NCI-H82 (cell line): ENCODE measurements at regions not wholly inside any gene's neighbourhood (a gene's known extent, or its start where the extent isn't known, plus 50 kb on each side); places are given as distances from the start of the nearest gene placed in this dataset.

Experiments used
- DNase-seq: peaks from one replicate; lab custom pipeline; 2025; lab: John Stamatoyannopoulos, UW

DNA sequence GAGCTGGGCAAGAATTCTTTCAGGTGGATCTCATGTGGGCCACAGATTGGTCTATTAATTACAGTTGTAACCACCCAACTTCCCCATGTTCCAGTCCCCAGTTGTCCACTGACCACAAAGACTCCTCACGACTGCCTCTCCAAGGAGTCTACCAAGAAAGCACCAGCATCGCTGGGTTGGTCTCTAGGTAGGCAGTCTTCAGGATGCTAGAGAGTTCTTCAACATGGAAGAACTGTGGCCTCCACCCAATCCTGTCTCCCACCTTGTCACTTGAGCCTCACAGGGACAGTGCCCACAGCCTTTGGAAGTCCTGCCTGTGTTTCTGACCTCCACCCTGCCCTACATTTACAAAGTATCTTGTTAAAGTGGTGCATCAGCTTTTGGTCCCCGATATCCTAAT, 184.7 kb upstream of the FN1 start:
- no peak for DNase-seq

DNA sequence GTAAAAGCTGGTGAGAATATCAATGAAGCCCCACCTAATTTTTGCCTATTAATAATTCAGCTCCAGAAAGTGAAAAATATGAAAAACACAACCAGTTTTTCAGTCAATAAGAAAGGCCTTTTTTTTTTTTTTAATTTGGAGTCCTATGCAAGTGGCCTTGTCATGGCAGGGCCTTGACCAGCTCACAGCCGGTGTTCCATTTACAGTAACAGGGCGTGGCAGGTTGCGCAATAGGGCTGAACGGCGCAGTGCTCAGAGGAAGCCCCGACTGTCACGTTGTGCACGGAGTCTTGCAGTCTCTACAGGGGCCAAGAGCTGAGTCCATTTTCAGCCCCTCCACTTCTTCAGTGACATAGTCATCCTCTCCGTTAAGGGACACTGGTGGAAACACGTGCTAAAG, 184.1 kb upstream of the FN1 start:
- DNase-seq: no peak

DNA sequence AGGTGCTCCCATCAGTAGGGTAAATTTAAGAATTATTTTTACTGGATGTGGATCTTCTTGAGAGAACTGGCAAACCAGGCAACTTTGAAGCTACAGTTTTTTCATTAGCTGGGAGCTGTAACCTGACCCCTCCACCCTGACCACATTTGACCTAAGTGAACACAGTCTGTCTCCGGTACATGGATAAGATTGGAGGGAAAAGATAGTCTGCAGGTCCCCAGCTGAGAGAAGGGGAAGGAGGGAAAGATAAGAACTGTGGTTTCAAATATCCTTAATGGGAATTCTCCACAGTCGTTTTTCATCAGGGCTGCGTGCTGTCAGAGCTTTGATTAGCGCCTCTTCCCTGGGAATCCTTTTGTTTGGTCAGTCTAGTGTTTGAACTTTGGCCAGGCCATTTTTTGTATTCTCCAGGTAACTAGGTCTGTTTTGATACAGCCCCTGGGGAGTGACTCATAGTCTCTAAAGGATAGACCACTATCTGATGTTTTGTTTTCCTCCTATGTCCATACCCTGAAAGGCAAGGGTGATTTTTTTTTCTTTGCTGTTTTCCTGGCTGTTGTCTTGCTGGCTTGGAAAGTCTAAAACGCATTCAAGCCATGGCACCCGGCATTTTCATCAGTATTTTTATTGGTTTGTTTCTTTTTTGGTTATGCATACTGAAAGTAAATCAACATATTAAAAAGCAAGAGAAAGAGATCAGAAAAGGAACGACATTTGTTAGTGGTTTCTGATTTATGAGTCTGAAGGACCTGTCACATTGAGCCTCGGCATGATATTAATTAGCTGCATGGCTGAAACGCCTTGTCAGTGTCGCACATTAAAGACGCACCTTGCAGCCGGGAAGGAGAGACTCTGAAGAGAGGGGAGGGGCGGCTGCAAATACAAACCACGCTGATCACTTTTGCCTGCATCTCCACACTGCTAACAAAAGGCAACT, 183.4 kb upstream of the FN1 start:
- peak; percentile 66 for DNase-seq

DNA sequence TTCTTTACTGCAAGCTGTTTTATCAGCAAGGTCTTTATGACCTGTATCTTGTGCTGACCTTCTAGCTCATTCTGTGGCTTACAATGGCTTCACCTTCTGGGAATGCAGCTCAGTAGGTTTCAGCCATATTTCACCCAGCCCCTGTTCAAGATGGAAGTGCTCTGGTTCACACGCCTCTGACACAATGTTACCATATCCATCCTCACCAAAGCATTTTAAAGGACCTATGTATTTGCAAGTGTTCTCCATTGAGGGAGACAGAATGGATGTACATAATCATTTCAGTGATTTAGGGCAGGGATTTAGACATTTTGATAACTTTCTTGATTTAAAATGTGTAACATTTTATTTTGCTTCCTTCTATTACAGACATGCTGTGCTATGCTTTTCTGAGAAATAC, 182.3 kb upstream of the FN1 start:
- no peak for DNase-seq

DNA sequence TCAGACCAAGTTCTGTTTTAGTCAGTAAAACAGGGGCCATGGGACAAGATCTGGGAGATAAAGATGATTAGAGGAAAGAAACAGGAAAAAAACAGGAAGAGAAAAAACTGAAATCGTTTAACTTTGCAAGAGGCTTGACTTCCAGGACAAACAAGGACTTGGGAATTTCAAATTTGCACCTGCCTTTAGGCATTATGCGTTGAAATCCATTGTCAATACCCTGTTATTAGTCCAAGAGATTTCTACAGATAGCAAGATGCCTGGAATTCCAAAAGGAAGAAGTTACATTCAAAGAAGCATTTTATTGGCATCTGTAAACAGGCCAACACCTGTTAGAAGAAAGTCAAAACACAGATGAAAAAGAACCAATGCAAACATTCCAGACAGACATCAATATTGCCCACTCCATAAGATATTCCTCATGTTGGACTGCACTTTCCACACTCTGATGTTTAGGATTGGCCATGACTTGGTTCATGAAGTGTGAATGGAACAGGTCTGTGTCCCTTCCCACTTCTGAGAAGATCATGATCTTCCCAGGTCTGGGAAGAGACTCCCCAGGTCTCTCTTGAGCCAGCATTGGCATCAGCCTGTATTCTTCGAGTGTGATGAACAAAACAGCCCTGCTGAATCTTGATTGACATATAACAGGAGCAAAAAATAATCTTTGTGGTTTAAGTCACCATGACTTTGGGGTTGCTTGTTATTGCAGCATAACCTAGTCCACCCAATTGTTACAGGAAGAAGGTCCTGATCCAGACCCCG, 181.4 kb upstream of the FN1 start:
- no peak for DNase-seq

DNA sequence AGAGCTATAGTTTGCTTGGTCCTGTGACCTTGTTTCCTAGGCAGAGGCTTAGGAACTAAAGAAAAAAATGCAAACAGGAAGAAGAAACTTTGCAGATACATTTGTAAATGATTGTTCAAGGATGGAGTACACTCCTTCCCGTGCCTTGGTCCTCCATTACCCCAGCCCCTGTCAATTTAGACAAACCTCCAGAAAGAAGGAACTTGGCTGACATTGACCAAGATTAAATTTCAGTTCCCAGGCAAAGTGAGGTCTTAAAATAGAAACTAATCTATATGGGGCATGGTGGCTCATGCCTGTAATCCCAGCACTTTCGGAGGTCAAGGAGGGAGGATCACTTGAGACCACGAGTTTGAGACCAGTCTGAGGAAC, 179.9 kb upstream of the FN1 start:
- DNase-seq: no peak

GRCh38 chr2:215615067-215615802, 179.4 kb upstream of the FN1 start:
- no peak for DNase-seq

DNA sequence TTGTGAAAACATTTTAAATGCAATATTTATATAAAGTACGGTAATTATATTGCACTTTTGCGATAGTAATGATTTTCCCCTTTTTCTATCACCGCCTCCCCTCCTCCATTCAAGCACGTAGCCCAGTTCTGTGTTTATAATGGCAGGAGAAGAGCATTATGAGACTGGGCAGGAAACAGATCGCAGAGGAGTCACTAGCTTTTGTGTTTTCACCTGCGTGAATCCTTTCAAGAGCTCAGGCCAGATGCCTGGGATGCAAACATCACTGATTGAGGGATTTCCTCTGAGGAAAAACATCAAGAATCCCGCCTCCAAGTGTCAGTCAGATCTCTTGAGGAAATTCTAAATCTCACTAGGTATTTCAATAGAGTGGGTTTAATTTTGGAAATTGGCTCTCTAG, 178.4 kb upstream of the FN1 start:
- no peak for DNase-seq

DNA sequence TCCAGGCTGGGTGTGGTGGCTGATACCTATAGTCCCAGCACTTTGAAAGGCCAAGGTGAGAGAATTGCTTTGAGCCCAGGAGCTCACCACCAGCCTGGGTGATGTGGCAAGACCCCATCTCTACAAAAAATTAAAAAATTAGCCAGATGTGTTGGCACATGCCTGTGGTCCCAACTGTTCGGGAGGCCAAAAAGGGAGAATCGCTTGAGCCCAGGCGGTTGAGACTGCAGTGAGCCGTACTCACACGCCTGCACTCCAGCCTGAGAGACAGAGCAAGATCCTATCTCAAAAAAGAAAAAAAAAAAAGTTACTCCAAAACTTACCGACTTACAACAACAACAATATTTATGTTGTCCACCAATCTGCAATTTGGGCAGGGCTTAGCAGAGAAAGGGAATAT, 178.0 kb upstream of the FN1 start:
- no peak for DNase-seq

DNA sequence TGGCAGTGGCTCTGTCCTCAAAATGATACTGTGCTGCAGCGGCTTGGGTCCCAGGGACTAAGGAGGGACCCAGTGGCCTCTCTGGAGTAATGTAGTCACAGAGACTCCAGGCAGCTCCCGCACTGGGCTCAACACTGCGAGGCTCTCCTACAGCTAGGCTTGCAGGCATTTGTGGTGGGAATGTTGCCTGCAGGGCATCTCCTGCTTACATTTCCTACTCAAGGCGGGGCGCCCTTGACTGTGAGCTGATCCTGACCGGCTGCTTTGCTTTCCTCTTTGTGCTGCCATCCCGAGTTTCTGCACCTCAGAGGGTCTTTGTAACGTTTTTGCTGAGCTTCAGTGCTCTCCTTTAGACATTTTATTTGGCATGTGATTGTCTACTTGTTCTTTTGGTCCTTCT, 177.4 kb upstream of the FN1 start:
- DNase-seq: no peak

DNA sequence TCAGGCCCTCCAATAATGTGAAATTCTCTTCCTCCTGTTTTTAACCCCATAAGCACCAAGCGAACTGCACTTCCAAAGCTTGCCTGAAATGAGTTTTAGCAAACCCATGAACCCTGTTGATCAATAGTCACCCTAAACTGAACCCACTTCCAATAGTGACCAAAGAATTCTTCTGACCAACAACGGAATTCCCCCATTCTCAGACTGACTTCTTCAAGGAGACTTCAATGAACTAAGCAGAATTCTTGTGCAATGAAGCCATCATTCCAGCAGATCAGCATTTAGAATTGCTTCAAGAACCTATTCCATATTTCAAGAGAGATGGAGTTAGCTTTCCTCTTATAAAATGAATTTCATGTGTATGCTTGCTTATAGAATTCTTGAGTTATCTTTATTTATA, 176.9 kb upstream of the FN1 start:
- DNase-seq: no peak

- no peak for DNase-seq
These were observed 175.9 kb upstream of the FN1 start for GRCh38 chr2:215611609-215612386.

- no peak for DNase-seq
These were observed 173.5 kb upstream of the FN1 start for GRCh38 chr2:215609089-215610032.

DNA sequence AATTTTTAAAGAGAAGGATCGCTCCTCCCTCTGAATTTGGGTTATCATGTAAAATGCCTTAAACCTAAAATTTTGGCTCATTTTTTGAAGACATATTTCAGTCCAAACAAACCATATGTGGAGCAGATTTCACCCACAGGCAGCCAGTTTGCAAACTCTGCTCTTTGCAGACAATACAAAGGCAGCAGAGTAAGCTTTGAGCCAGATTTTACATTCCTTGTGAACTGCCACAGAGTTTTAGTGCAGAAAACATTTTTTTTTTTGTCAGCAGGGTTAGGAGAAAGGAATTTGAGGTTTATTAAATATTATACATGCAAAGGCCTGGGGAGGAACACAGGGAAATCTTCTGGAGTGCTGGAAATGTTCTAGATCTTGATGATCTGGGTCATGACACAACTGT, 171.9 kb upstream of the FN1 start:
- DNase-seq: no peak

DNA sequence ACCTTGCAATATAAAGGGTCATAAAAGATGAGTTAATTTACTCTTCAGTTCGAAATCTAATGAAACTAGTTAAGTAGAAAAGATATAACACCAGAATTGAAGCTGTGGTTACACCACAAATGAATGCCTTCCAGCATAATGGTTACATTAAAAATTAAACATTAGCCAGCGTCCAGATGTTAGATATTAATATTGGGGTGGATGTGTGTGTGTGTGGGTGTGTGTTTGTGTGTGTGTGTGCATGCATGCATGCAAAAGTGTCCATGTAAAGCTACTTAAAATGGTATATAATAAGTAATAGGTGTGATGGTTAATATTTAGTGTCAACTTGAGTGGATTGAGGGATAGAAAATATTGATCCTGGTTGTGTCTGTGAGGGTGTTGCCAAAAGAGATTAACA, 170.4 kb upstream of the FN1 start:
- DNase-seq: no peak

DNA sequence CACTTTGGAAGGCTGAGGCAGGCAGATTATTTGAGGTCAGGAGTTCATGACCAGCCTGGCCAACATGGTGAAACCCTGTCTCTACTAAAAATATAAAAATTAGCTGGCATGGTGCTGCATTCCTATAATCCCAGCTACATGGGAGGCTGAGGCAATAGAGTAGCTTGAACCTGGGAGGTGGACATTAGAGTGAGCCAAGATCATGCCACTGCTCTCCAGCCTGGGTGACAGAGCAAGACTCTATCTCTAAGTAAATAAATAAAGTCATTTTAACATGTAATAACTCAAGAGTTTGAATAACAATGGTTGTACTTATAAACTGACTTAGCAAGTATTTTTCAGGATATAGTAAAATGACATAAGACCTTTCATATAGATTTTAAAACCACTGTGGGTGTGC, 169.3 kb upstream of the FN1 start:
- DNase-seq: no peak

GRCh38 chr2:215604606-215605005, 168.7 kb upstream of the FN1 start:
- no peak for DNase-seq

DNA sequence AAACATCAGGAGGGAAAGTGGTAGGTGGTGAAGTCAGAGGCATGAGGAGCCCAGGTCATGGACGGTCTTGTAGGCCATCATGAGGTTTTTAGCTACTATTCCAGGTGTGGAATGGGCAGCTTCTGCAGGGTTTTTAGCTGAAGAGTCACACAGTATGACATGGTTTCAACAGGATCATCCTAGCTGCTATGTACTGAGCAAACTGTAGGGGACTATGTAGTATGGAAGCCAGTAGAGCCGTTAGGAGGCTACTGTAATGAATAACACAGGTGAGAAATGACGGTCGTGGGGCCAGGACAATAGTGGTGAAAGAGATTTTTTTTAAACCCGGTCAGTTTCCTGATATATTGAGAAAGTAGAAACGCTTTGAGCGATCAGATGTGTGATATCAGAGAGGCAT, 167.6 kb upstream of the FN1 start:
- no peak for DNase-seq

DNA sequence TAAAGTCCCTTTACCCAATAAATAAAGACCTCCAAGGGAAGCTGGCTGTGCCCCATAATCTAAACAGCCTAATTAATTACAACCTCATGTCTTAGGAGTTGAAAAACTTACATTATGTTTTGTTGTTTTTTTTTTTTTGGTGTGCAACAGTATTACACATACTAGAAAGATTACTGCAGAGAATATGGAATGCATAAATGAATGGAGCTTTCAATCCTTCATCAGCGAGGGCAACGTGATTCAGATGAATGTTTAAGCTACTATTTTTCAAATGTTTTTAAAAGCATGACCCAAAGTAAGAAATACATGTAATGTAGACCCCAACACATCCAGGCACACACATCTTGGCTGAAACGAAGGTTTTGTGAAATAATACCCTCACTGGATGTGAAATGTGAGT, 167.1 kb upstream of the FN1 start:
- no peak for DNase-seq

GRCh38 chr2:215601990-215602721, 166.3 kb upstream of the FN1 start:
- no peak for DNase-seq
